Effector memory CD8-positive, alpha-beta T cell (primary cell): ENCODE measurements at regions not wholly inside any gene's neighbourhood (a gene's known extent, or its start where the extent isn't known, plus 50 kb on each side); places are given as distances from the start of the nearest gene placed in this dataset.

Experiments used
- ATAC-seq: fragments of 150-1000 bp; cut with Tn5 transposase; replicated peaks from 2 replicates; pipeline ENCODE4 v1.10.0; 2021; ENCODE audit warnings: mild to moderate bottlenecking, moderate library complexity
- DNase-seq, 3 experiments: peaks; one replicate each; pipeline ENCODE4 v3.0.0; 2021
- H3K27ac Mint-ChIP-seq, 2 donors: one replicate each; pipeline ENCODE4 v1.8.0; 2022; ENCODE audit warnings: mild to moderate bottlenecking in 2 of 2, mixed read lengths in 2 of 2, moderate library complexity in 2 of 2
- H3K27me3 Mint-ChIP-seq, 2 donors: one replicate each; pipeline ENCODE4 v1.8.0; 2022; ENCODE audit warnings: mixed read lengths in 2 of 2
- H3K36me3 Mint-ChIP-seq: one replicate; pipeline ENCODE4 v1.8.0; 2022; ENCODE audit warnings: mild to moderate bottlenecking, moderate library complexity, mixed read lengths; ENCODE audit not compliant: insufficient read depth
- H3K4me1 Mint-ChIP-seq, 2 donors: one replicate each; pipeline ENCODE4 v1.8.0; 2022; ENCODE audit warnings: low read depth in 2 of 2, mixed read lengths in 2 of 2
- H3K4me3 Mint-ChIP-seq, 2 donors: one replicate each; pipeline ENCODE4 v1.8.0; 2022; ENCODE audit warnings: mild to moderate bottlenecking in 2 of 2, mixed read lengths in 2 of 2, moderate library complexity in 2 of 2
- H3K9me3 Mint-ChIP-seq, 2 donors: one replicate each; pipeline ENCODE4 v1.8.0; 2022; ENCODE audit warnings: mixed read lengths in 2 of 2

- ATAC-seq, result no peak
- Mint-ChIP-seq H3K27ac (no peak overlapping the region), H3K4me3 (no peak overlapping the region), H3K4me1 (no peaks in the 10 kb centered on the region), H3K27me3 (no peaks in the 10 kb centered on the region), H3K9me3 (peaks cover 0 to 3% of the 10 kb centered on the region in 2 donors), H3K36me3 (no peaks in the 10 kb centered on the region)
- DNase-seq, result no peak
These were observed 174.1 kb upstream of the MYO16 start for GRCh38 chr13:108455320-108455719.

- ATAC-seq (no peak), DNase-seq (no peak)
- Mint-ChIP-seq H3K9me3 (peaks cover 0 to 4% of the 10 kb centered on the region in 2 donors), H3K36me3 (peaks cover 5% of the 10 kb centered on the region), H3K4me3 (no peak overlapping the region), H3K27ac (no peak overlapping the region), H3K4me1 (no peaks in the 10 kb centered on the region), H3K27me3 (no peaks in the 10 kb centered on the region)
These were observed 169.4 kb upstream of the MYO16 start for GRCh38 chr13:108460043-108460442.

GRCh38 chr13:108460746-108461145 is 168.7 kb upstream of the MYO16 start:
- H3K36me3 Mint-ChIP-seq, result peaks cover 5% of the 10 kb centered on the region
- DNase-seq, result no peak
- no peak for ATAC-seq

DNA sequence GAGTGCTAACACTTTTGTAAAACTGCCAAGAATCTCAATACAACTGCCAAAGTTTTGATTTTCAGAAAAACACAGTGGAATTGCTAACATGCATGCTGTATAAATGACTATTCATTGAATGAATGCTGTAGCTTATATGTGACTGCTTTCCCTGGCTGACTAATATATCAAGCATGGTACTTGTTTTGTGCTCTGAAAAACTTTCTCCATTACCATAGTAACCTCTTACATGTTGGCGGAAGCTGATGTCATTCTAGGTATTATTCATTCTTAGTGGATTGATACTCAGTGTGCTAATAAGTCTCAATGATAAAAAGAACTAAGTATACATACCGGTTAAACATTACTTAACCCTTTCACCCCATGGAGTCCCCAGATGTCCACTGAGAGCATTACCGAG is 166.1 kb upstream of the MYO16 start:
- DNase-seq, result no peak
- H3K27me3 Mint-ChIP-seq, result no peaks in the 10 kb centered on the region
- no peaks in the 10 kb centered on the region for H3K4me1 Mint-ChIP-seq
- H3K9me3 Mint-ChIP-seq, result peaks cover 4 to 9% of the 10 kb centered on the region in 2 donors
- peaks cover 5% of the 10 kb centered on the region for H3K36me3 Mint-ChIP-seq
- no peak overlapping the region for H3K4me3 Mint-ChIP-seq
- no peak overlapping the region for H3K27ac Mint-ChIP-seq
- peak; percentile 14 for ATAC-seq

More at GRCh38 chr13:108460746-108461145, 168.7 kb upstream of the MYO16 start:
- Mint-ChIP-seq H3K4me3 (no peak overlapping the region), H3K27ac (no peak overlapping the region), H3K27me3 (no peaks in the 10 kb centered on the region), H3K4me1 (no peaks in the 10 kb centered on the region), H3K9me3 (peaks cover 0 to 6% of the 10 kb centered on the region in 2 donors)

- no peak overlapping the region for H3K4me3 Mint-ChIP-seq
- H3K9me3 Mint-ChIP-seq, result peaks cover 7 to 22% of the 10 kb centered on the region in 2 donors
- H3K27me3 Mint-ChIP-seq, result no peaks in the 10 kb centered on the region
- no peak overlapping the region for H3K27ac Mint-ChIP-seq
- no peak for DNase-seq
- no peak for ATAC-seq
- H3K4me1 Mint-ChIP-seq, result no peaks in the 10 kb centered on the region
- no peaks in the 10 kb centered on the region for H3K36me3 Mint-ChIP-seq
These were observed 158.5 kb upstream of the MYO16 start for GRCh38 chr13:108470921-108471320.

GRCh38 chr13:108475181-108475580 is 154.2 kb upstream of the MYO16 start:
- H3K4me1 Mint-ChIP-seq, result no peaks in the 10 kb centered on the region
- peaks cover 4 to 14% of the 10 kb centered on the region in 2 donors for H3K9me3 Mint-ChIP-seq
- ATAC-seq, result no peak
- no peak for DNase-seq
- H3K4me3 Mint-ChIP-seq, result no peak overlapping the region
- H3K27me3 Mint-ChIP-seq, result no peaks in the 10 kb centered on the region
- H3K36me3 Mint-ChIP-seq, result no peaks in the 10 kb centered on the region
- no peak overlapping the region for H3K27ac Mint-ChIP-seq

DNA sequence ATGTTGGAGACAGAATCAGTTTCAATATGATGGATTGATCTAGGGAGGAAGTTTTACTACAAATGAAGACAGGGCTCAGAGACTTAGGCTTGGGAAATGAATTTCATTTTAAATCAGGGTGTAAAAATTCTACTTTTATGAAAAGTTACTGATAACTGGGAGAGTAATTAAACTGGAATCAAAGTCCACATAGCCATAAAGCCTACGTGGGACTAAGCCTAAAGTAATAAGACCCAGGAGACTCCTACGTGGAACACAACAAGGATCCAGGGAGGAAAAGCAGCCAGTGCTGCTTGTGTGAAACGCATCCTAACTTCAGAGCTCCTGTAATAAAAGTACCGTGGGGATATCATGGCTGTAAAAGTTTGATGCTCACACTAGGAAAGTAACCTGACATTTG is 152.0 kb upstream of the MYO16 start:
- ATAC-seq (no peak), DNase-seq (no peak)
- Mint-ChIP-seq H3K36me3 (no peaks in the 10 kb centered on the region), H3K9me3 (peaks cover 0 to 4% of the 10 kb centered on the region in 2 donors), H3K4me1 (no peaks in the 10 kb centered on the region), H3K27ac (no peak overlapping the region), H3K4me3 (no peak overlapping the region), H3K27me3 (no peaks in the 10 kb centered on the region)

DNA sequence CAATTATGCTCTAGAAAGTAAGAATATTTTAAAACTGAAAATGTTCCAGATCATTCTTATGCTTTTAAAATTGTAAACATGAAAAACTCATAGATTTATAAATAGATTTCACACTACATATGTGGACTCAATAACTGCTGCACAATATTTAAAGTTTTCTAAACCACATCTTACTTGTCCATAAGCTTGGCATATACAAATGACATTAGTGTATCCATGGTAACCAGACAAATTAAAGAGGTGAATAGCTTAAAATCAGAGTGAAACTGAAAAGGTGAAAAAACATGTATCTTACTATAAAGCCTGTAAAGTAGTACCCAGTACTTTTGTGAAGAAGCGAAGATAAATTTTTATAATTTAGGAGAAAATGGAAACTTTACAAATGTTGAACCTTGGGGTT is 151.2 kb upstream of the MYO16 start:
- H3K4me1 Mint-ChIP-seq, result no peaks in the 10 kb centered on the region
- no peak overlapping the region for H3K4me3 Mint-ChIP-seq
- H3K9me3 Mint-ChIP-seq, result no peaks in the 10 kb centered on the region
- no peaks in the 10 kb centered on the region for H3K27me3 Mint-ChIP-seq
- no peak for ATAC-seq
- H3K36me3 Mint-ChIP-seq, result no peaks in the 10 kb centered on the region
- H3K27ac Mint-ChIP-seq, result no peak overlapping the region
- no peak for DNase-seq

DNA sequence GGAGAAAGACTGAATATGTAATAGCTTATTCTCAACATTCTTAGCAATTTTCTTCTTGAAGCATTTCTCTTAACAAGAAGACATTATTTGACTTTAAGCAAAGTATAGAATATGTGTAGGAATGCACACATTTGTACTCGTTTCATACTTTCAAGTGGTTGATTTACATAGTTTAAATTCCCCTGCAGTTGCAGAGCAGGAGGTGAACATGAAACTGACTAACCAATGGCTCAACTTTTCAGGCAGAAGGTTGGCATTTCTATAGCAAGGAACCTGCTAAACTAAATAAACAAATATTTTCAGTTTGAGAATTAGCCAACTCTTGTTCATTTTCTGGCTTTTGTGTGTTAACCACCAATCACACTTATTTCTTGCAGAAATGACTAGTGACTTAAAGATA is 145.4 kb upstream of the MYO16 start:
- DNase-seq (no peak), ATAC-seq (no peak)
- Mint-ChIP-seq H3K9me3 (peaks cover 0 to 8% of the 10 kb centered on the region in 2 donors), H3K27ac (no peak overlapping the region), H3K4me3 (no peak overlapping the region), H3K4me1 (no peaks in the 10 kb centered on the region), H3K27me3 (peaks cover 0 to 7% of the 10 kb centered on the region in 2 donors), H3K36me3 (no peaks in the 10 kb centered on the region)

- peaks cover 0 to 7% of the 10 kb centered on the region in 2 donors for H3K27me3 Mint-ChIP-seq
- no peaks in the 10 kb centered on the region for H3K36me3 Mint-ChIP-seq
- DNase-seq (no peak), ATAC-seq (no peak)
- no peak overlapping the region for H3K27ac Mint-ChIP-seq
- H3K4me1 Mint-ChIP-seq, result no peaks in the 10 kb centered on the region
- no peak overlapping the region for H3K4me3 Mint-ChIP-seq
- peaks cover 7 to 12% of the 10 kb centered on the region in 2 donors for H3K9me3 Mint-ChIP-seq
These were observed 143.3 kb upstream of the MYO16 start for GRCh38 chr13:108486096-108486495.

GRCh38 chr13:108494991-108495645 is 134.3 kb upstream of the MYO16 start:
- DNase-seq, result no peak
- no peak overlapping the region for H3K27ac Mint-ChIP-seq

DNA sequence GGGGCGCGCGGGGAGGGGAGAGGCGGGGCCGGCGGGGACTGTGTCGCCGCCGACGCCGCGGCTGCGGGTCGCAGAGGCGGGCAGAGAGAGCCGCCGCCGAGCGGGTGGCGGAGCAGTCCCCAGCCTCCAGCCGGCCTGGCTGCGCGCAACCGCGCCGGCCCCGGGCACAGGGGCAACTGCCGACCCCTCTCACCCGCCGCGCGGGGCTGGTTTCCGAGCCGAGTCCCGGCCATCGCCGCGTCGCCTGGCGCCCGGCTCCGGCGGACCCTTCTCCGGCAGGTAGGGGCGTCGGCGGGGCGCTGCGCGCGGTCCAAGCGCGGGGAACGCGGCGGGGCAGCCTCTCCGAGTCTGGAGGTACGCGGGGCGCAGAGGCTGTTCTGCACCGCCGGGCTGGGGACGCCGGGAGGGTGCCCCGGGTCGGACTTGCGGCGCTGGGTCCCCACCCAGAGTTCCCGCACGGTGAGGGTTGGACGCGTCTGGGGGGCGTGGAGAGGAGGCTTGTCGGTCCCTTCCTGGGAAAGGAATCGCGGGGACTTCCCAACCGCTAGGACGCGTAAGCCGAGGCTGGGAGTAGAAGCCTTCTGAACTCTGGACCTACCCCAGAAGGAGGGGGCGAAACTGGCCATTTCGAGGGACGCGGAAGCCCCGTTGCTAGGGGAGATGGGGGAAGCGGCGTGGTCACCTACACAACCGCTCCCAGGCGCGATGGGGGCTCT is 133.6 kb upstream of the MYO16 start:
- peak overlapping the region; percentile 23 to 74 for H3K4me3 Mint-ChIP-seq
- DNase-seq (no peak), ATAC-seq (no peak)
- H3K27ac Mint-ChIP-seq, result no peak overlapping the region
- H3K4me1 Mint-ChIP-seq, result peaks cover 3 to 9% of the 10 kb centered on the region in 2 donors
- peaks cover 17 to 40% of the 10 kb centered on the region in 2 donors for H3K27me3 Mint-ChIP-seq
- H3K36me3 Mint-ChIP-seq, result no peaks in the 10 kb centered on the region
- peaks cover 0 to 5% of the 10 kb centered on the region in 2 donors for H3K9me3 Mint-ChIP-seq

More at GRCh38 chr13:108494991-108495645, 134.3 kb upstream of the MYO16 start:
- peak overlapping the region; percentile 32 to 74 for H3K4me3 Mint-ChIP-seq
- H3K9me3 Mint-ChIP-seq, result peaks cover 3 to 6% of the 10 kb centered on the region in 2 donors
- H3K36me3 Mint-ChIP-seq, result no peaks in the 10 kb centered on the region
- peaks cover 3 to 9% of the 10 kb centered on the region in 2 donors for H3K4me1 Mint-ChIP-seq
- no peak for ATAC-seq
- H3K27me3 Mint-ChIP-seq, result peaks cover 17 to 34% of the 10 kb centered on the region in 2 donors

GRCh38 chr13:108496362-108497210 is 132.8 kb upstream of the MYO16 start:
- H3K27ac Mint-ChIP-seq, result no peak overlapping the region

More at GRCh38 chr13:108496362-108497210, 132.8 kb upstream of the MYO16 start:
- no peak for ATAC-seq
- Mint-ChIP-seq H3K4me3 (peak overlapping the region; percentile 23 to 63), H3K4me1 (peaks cover 3 to 9% of the 10 kb centered on the region in 2 donors), H3K27me3 (peaks cover 17 to 48% of the 10 kb centered on the region in 2 donors), H3K36me3 (no peaks in the 10 kb centered on the region), H3K9me3 (peaks cover 0 to 3% of the 10 kb centered on the region in 2 donors)
- DNase-seq, result no peak
